ENCODE measurements at regions not wholly inside any gene's neighbourhood (a gene's known extent, or its start where the extent isn't known, plus 50 kb on each side); places are given as distances from the start of the nearest gene placed in this dataset.

- no peak for DNase-seq
Measured at GRCh38 chr11:64501500-64502427, 54.0 kb upstream of the SLC22A11 start.

GRCh38 chr11:64502634-64503033, 53.1 kb upstream of the SLC22A11 start:
- DNase-seq, result no peak

GRCh38 chr11:64503186-64503753, 52.5 kb upstream of the SLC22A11 start:
- DNase-seq, result no peak

GRCh38 chr11:64504999-64505398, 50.7 kb upstream of the SLC22A11 start:
- DNase-seq, result no peak

Data from activated effector memory CD4-positive, alpha-beta T cell treated with anti-CD3 and anti-CD28 coated beads, Interleukin-2, amount 50 U/mL, for 16 hours (primary cell).